ENCODE measurements at regions not wholly inside any gene's neighbourhood (a gene's known extent, or its start where the extent isn't known, plus 50 kb on each side); places are given as distances from the start of the nearest gene placed in this dataset.
A peak's percentile ranks its signal among the peaks of the same experiment; 100 is the strongest.

GRCh38 chr1:181390410-181391077 is 92.8 kb upstream of the CACNA1E start:
- DNase-seq = no peak

- DNase-seq = peak; percentile 4
Observed at GRCh38 chr1:181391301-181391900, 91.9 kb upstream of the CACNA1E start.

- DNase-seq = no peak
Observed at GRCh38 chr1:181392133-181392532, 91.2 kb upstream of the CACNA1E start.

GRCh38 chr1:181392613-181393220 is 90.6 kb upstream of the CACNA1E start:
- no peak for DNase-seq

GRCh38 chr1:181394766-181395165 is 88.6 kb upstream of the CACNA1E start:
- DNase-seq = no peak

GRCh38 chr1:181396171-181396670 is 87.1 kb upstream of the CACNA1E start:
- DNase-seq = no peak

- no peak for DNase-seq
Observed at GRCh38 chr1:181396811-181397210, 86.5 kb upstream of the CACNA1E start.

GRCh38 chr1:181397845-181398244 is 85.5 kb upstream of the CACNA1E start:
- DNase-seq = no peak

- no peak for DNase-seq
Observed at GRCh38 chr1:181398544-181398943, 84.8 kb upstream of the CACNA1E start.

- DNase-seq = no peak
Observed at GRCh38 chr1:181405584-181405983, 77.7 kb upstream of the CACNA1E start.

- no peak for DNase-seq
Observed at GRCh38 chr1:181406989-181407388, 76.3 kb upstream of the CACNA1E start.

GRCh38 chr1:181409981-181410380 is 73.3 kb upstream of the CACNA1E start:
- no peak for DNase-seq

- no peak for DNase-seq
Observed at GRCh38 chr1:181412746-181413145, 70.6 kb upstream of the CACNA1E start.

- no peak for DNase-seq
Observed at GRCh38 chr1:181413195-181413815, 70.0 kb upstream of the CACNA1E start.

- no peak for DNase-seq
Observed at GRCh38 chr1:181413836-181414235, 69.5 kb upstream of the CACNA1E start.

- DNase-seq = no peak
Observed at GRCh38 chr1:181416268-181416860, 67.0 kb upstream of the CACNA1E start.

- no peak for DNase-seq
Observed at GRCh38 chr1:181417915-181418314, 65.4 kb upstream of the CACNA1E start.

GRCh38 chr1:181423301-181423918 is 59.9 kb upstream of the CACNA1E start:
- DNase-seq = peak; percentile 21

GRCh38 chr1:181424786-181425403 is 58.4 kb upstream of the CACNA1E start:
- peak; percentile 75 for DNase-seq

GRCh38 chr1:181425566-181425965 is 57.8 kb upstream of the CACNA1E start:
- no peak for DNase-seq

GRCh38 chr1:181429462-181429861 is 53.9 kb upstream of the CACNA1E start:
- DNase-seq = no peak
